ENCODE measurements at regions not wholly inside any gene's neighbourhood (a gene's known extent, or its start where the extent isn't known, plus 50 kb on each side); places are given as distances from the start of the nearest gene placed in this dataset.

DNA sequence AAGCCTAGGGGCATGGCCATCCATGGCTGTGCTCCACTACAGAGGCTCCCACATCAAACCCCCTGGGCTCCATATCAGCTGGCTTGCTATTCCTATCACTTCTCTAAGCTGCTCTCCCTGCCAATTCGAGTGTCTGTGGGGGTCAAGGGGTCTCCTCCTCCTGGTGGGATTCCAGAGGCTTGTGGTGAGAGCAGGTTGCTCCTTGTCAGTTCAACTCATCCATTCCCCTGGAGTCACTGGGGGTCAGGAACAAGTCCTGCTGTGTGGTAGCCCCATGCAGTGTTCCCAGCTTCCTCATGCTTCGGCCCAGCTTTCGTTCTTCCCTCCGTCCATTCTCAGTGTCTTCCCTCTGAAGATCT lies 86.6 kb upstream of the UNC5B start:
- TF ChIP-seq POLR2A (IDR thresholded peaks at IDR 0.05): no peak
- TF ChIP-seq, protein P1, sequence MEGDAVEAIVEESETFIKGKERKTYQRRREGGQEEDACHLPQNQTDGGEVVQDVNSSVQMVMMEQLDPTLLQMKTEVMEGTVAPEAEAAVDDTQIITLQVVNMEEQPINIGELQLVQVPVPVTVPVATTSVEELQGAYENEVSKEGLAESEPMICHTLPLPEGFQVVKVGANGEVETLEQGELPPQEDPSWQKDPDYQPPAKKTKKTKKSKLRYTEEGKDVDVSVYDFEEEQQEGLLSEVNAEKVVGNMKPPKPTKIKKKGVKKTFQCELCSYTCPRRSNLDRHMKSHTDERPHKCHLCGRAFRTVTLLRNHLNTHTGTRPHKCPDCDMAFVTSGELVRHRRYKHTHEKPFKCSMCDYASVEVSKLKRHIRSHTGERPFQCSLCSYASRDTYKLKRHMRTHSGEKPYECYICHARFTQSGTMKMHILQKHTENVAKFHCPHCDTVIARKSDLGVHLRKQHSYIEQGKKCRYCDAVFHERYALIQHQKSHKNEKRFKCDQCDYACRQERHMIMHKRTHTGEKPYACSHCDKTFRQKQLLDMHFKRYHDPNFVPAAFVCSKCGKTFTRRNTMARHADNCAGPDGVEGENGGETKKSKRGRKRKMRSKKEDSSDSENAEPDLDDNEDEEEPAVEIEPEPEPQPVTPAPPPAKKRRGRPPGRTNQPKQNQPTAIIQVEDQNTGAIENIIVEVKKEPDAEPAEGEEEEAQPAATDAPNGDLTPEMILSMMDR (IDR thresholded peaks at IDR 0.05): no peak
